ENCODE measurements at regions not wholly inside any gene's neighbourhood (a gene's known extent, or its start where the extent isn't known, plus 50 kb on each side); places are given as distances from the start of the nearest gene placed in this dataset.

DNA sequence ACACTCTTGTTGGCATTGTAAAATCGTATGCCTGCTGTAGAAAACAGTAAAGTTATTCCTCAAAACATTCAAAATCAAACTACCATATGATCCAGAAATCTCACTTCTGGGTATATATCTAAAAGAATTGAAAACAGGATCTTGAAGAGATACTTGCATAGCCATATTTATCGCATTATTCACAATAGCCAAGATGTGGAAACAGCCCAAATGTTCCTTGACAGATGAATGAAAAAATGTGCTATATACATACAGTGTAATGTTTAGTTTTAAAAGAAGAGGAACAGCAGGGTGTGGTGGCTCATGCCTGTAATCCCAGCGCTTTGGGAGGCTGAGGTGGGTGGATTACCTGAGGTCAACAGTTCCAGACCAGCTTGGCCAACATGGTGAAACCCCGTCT lies 234.1 kb upstream of the DAB2 start:
- TF ChIP-seq, protein P1, sequence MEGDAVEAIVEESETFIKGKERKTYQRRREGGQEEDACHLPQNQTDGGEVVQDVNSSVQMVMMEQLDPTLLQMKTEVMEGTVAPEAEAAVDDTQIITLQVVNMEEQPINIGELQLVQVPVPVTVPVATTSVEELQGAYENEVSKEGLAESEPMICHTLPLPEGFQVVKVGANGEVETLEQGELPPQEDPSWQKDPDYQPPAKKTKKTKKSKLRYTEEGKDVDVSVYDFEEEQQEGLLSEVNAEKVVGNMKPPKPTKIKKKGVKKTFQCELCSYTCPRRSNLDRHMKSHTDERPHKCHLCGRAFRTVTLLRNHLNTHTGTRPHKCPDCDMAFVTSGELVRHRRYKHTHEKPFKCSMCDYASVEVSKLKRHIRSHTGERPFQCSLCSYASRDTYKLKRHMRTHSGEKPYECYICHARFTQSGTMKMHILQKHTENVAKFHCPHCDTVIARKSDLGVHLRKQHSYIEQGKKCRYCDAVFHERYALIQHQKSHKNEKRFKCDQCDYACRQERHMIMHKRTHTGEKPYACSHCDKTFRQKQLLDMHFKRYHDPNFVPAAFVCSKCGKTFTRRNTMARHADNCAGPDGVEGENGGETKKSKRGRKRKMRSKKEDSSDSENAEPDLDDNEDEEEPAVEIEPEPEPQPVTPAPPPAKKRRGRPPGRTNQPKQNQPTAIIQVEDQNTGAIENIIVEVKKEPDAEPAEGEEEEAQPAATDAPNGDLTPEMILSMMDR (conservative IDR thresholded peaks at IDR 0.05; ENCODE audit: low read depth, low read length), result no peak
- no peak for TF ChIP-seq EZH2 (IDR thresholded peaks at IDR 0.05; ENCODE audit: low read length, unreplicated experiment)
